GM18502 (cell line): ENCODE measurements at regions not wholly inside any gene's neighbourhood (a gene's known extent, or its start where the extent isn't known, plus 50 kb on each side); places are given as distances from the start of the nearest gene placed in this dataset.

Experiments used
- ATAC-seq: cut with Tn5 transposase; IDR thresholded peaks from one replicate; pipeline ENCODE4 v1.9.1; 2021; ENCODE audit warnings: mild to moderate bottlenecking; ENCODE audit not compliant: unreplicated experiment, poor library complexity

- ATAC-seq: no peak
Measured at GRCh38 chr13:34869696-34870095, 72.4 kb upstream of the NBEA start.

- ATAC-seq: no peak
Measured at GRCh38 chr13:34878329-34878728, 63.7 kb upstream of the NBEA start.

- ATAC-seq: no peak
Measured at GRCh38 chr13:34879851-34880250, 62.2 kb upstream of the NBEA start.

GRCh38 chr13:34881494-34881893 lies 60.6 kb upstream of the NBEA start:
- ATAC-seq: no peak

GRCh38 chr13:34883396-34883795 lies 58.7 kb upstream of the NBEA start:
- no peak for ATAC-seq

GRCh38 chr13:34884366-34884765 lies 57.7 kb upstream of the NBEA start:
- ATAC-seq: no peak

GRCh38 chr13:34886121-34886875 lies 55.8 kb upstream of the NBEA start:
- no peak for ATAC-seq

GRCh38 chr13:34886987-34887386 lies 55.1 kb upstream of the NBEA start:
- ATAC-seq: no peak
